OCI-LY7 (cell line): ENCODE measurements at regions not wholly inside any gene's neighbourhood (a gene's known extent, or its start where the extent isn't known, plus 50 kb on each side); places are given as distances from the start of the nearest gene placed in this dataset.

Experiments
- BruUV-seq: library from RNA; stranded (reverse); fragments of 400-500 nt; replicated peaks from 2 replicates; lab custom pipeline; 2021; lab: Mats Ljungman, UMichigan
- CTCF ChIA-PET: fragments of 300-600 bp; sonication (Branson Sonifier 250); formaldehyde crosslinking; loops from one replicate; lab custom pipeline; 2022; ENCODE audit warnings: antibody characterized with exemption; ENCODE audit not compliant: unreplicated experiment; lab: Charles Lee
- POLR2A ChIA-PET: fragments of 300-600 bp; sonication (Branson Sonifier 250); formaldehyde crosslinking; loops from one replicate; lab custom pipeline; 2022; ENCODE audit warnings: antibody characterized with exemption; lab: Charles Lee
- DNase-seq: peaks from one replicate; pipeline ENCODE4 v3.0.0-alpha.2; 2015; ENCODE audit warnings: low spot score
- H2AFZ ChIP-seq: fragments of 200-600 bp; sonication (generic), shearing (Covaris generic); 2 replicates; pipeline ENCODE4 v1.6.1; 2014; ENCODE audit warnings: mild to moderate bottlenecking, antibody characterized with exemption, low read length, moderate library complexity
- H3K27ac ChIP-seq: fragments of 200-600 bp; sonication (generic); 2 replicates; pipeline ENCODE4 v1.5.1; 2014; ENCODE audit warnings: mixed run types, low read depth, mild to moderate bottlenecking, moderate library complexity, low read length, inconsistent platforms; ENCODE audit not compliant: poor library complexity, severe bottlenecking
- H3K36me3 ChIP-seq: fragments of 200-600 bp; sonication (generic); 2 replicates; pipeline ENCODE4 v1.6.1; 2014; ENCODE audit warnings: mild to moderate bottlenecking, antibody characterized with exemption, low read length, moderate library complexity, mixed read lengths; ENCODE audit not compliant: insufficient read depth
- H3K4me1 ChIP-seq: fragments of 200-600 bp; sonication (generic); 2 replicates; pipeline ENCODE4 v1.5.1; 2014; ENCODE audit warnings: mild to moderate bottlenecking, low read length; ENCODE audit not compliant: insufficient read depth, poor library complexity, severe bottlenecking
- H3K4me2 ChIP-seq: fragments of 200-600 bp; sonication (generic); 2 replicates; pipeline ENCODE4 v1.6.1; 2014; ENCODE audit warnings: mild to moderate bottlenecking, low read length
- H3K4me3 ChIP-seq: fragments of 200-600 bp; sonication (generic); 2 replicates; pipeline ENCODE4 v1.5.1; 2014; ENCODE audit warnings: mild to moderate bottlenecking, low read depth, low read length; ENCODE audit not compliant: poor library complexity, severe bottlenecking
- H3K79me2 ChIP-seq: fragments of 200-600 bp; sonication (generic); 2 replicates; pipeline ENCODE4 v1.6.1; 2016; ENCODE audit warnings: low read depth, mild to moderate bottlenecking, low read length, moderate library complexity, mixed read lengths; ENCODE audit not compliant: insufficient read depth
- H3K9me2 ChIP-seq: fragments of 200-600 bp; sonication (generic); 2 replicates; pipeline ENCODE4 v1.6.1; 2016; ENCODE audit warnings: mild to moderate bottlenecking, low read length, mixed read lengths; ENCODE audit not compliant: insufficient read depth
- H3K9me3 ChIP-seq: fragments of 200-600 bp; sonication (generic); 2 replicates; pipeline ENCODE4 v1.6.1; 2014; ENCODE audit warnings: mild to moderate bottlenecking, mixed run types, low read length, mixed read lengths
- H4K20me1 ChIP-seq: fragments of 200-600 bp; sonication (generic); 2 replicates; pipeline ENCODE4 v1.6.1; 2014; ENCODE audit warnings: mild to moderate bottlenecking, antibody characterized with exemption, low read length, moderate library complexity, mixed read lengths; ENCODE audit not compliant: insufficient read depth
- CTCF ChIP-seq: fragments of 200-600 bp; sonication (generic); conservative IDR thresholded peaks from 2 replicates; pipeline ENCODE4 v1.5.1; 2014; ENCODE audit warnings: mild to moderate bottlenecking, antibody characterized with exemption, low read length, moderate library complexity, mixed read lengths
- EZH2phosphoT487 ChIP-seq: fragments of 200-600 bp; sonication (generic); IDR thresholded peaks from 2 replicates; pipeline ENCODE4 v1.6.1; 2018; ENCODE audit warnings: low read depth, borderline replicate concordance, mild to moderate bottlenecking, mixed run types, antibody characterized with exemption, low read length, moderate library complexity, mixed read lengths
- intact Hi-C: fragments of 100-400 bp; cut with micrococcal nuclease; formaldehyde crosslinking; loops from one replicate; pipeline ENCODE4 v1.10.0; 2022; ENCODE audit not compliant: unreplicated experiment

- no peaks in the 10 kb centered on the region for H3K9me2 ChIP-seq
- no peaks in the 10 kb centered on the region for H3K36me3 ChIP-seq
- no peaks in the 10 kb centered on the region for H4K20me1 ChIP-seq
- intact Hi-C loops: no loop called here
- no peak overlapping the region for H3K4me3 ChIP-seq
- no peak overlapping the region for H3K4me2 ChIP-seq
- H3K4me1 ChIP-seq: no peaks in the 10 kb centered on the region
- TF ChIP-seq CTCF: no peak
- no peak for TF ChIP-seq EZH2phosphoT487
- H2AFZ ChIP-seq: no peak overlapping the region
- H3K9me3 ChIP-seq: no peaks in the 10 kb centered on the region
- DNase-seq: no peak
- BruUV-seq: no TSS peak
- CTCF ChIA-PET: no interaction called here
- H3K79me2 ChIP-seq: no peaks in the 10 kb centered on the region
- POLR2A ChIA-PET: interaction anchor here (0.6 kb wide), 2 partner anchors 21 to 615 kb away, joined by 3 to 4 read pairs; no protein-coding TSS in a partner anchor
- H3K27ac ChIP-seq: no peak overlapping the region
These were observed 308.8 kb upstream of the IRX2 start for GRCh38 chr5:3060283-3060682.

GRCh38 chr5:3059488-3059887 lies 308.0 kb upstream of the IRX2 start:
- no peaks in the 10 kb centered on the region for H3K9me3 ChIP-seq
- no peaks in the 10 kb centered on the region for H3K9me2 ChIP-seq
- H3K4me1 ChIP-seq: no peaks in the 10 kb centered on the region
- TF ChIP-seq CTCF (no peak), EZH2phosphoT487 (no peak)
- no peaks in the 10 kb centered on the region for H3K79me2 ChIP-seq
- H3K4me2 ChIP-seq: no peak overlapping the region
- no peak overlapping the region for H2AFZ ChIP-seq
- DNase-seq: no peak
- CTCF ChIA-PET: no interaction called here
- no peak overlapping the region for H3K27ac ChIP-seq
- no peak overlapping the region for H3K4me3 ChIP-seq
- intact Hi-C loops: no loop called here
- BruUV-seq: no TSS peak
- no peaks in the 10 kb centered on the region for H3K36me3 ChIP-seq
- POLR2A ChIA-PET: interaction anchor here (0.6 kb wide), 2 partner anchors 21 to 614 kb away, joined by 3 to 4 read pairs; no protein-coding TSS in a partner anchor
- H4K20me1 ChIP-seq: no peaks in the 10 kb centered on the region

GRCh38 chr5:3058942-3059341 lies 307.5 kb upstream of the IRX2 start:
- Histone ChIP-seq H3K79me2 (no peaks in the 10 kb centered on the region), H3K9me2 (no peaks in the 10 kb centered on the region), H3K9me3 (no peaks in the 10 kb centered on the region), H2AFZ (no peak overlapping the region), H3K4me3 (no peak overlapping the region), H3K36me3 (no peaks in the 10 kb centered on the region), H4K20me1 (no peaks in the 10 kb centered on the region), H3K27ac (no peak overlapping the region), H3K4me2 (no peak overlapping the region), H3K4me1 (no peaks in the 10 kb centered on the region)
- DNase-seq: no peak
- CTCF ChIA-PET: no interaction called here
- POLR2A ChIA-PET: no interaction called here
- intact Hi-C loops: no loop called here
- no peak for TF ChIP-seq EZH2phosphoT487
- no peak for TF ChIP-seq CTCF
- BruUV-seq: no TSS peak
